Fibroblast of lung (primary cell): ENCODE measurements at regions not wholly inside any gene's neighbourhood (a gene's known extent, or its start where the extent isn't known, plus 50 kb on each side); places are given as distances from the start of the nearest gene placed in this dataset.
A peak's percentile ranks its signal among the peaks of the same experiment; 100 is the strongest.

Experiments
- DNase-seq, 2 donors: peaks; one replicate each; pipeline versions ENCODE4 v3.0.0 to v3.0.0-alpha.2; 2010; ENCODE audit warnings: low read depth in 2 of 2
- H2AFZ ChIP-seq: 2 replicates; pipeline ENCODE4 v1.5.1; 2012; ENCODE audit warnings: low read length, control low read depth, inconsistent platforms
- H3K27ac ChIP-seq: 2 replicates; pipeline ENCODE4 v1.5.1; 2011; ENCODE audit warnings: low read length, control low read depth; ENCODE audit not compliant: insufficient read depth
- H3K27me3 ChIP-seq: 2 replicates; pipeline ENCODE4 v1.5.1; 2011; ENCODE audit warnings: mild to moderate bottlenecking, low read length; ENCODE audit not compliant: control insufficient read depth, insufficient read depth
- H3K36me3 ChIP-seq: 2 replicates; pipeline ENCODE4 v1.5.1; 2011; ENCODE audit warnings: low read length; ENCODE audit not compliant: control insufficient read depth, insufficient read depth
- H3K4me1 ChIP-seq: 2 replicates; pipeline ENCODE4 v1.5.1; 2011; ENCODE audit warnings: low read length; ENCODE audit not compliant: control insufficient read depth, insufficient read depth; ENCODE audit errors: extremely low read depth
- H3K4me2 ChIP-seq: 2 replicates; pipeline ENCODE4 v1.5.1; 2011; ENCODE audit warnings: low read length, control low read depth; ENCODE audit not compliant: insufficient read depth; ENCODE audit errors: extremely low read depth
- H3K4me3 ChIP-seq, 4 experiments: fragments of 200-600 bp in 1 of 4; sonication (generic) in 1 of 4; replicated peaks in 1 of 4; 2 replicates each; pipeline ENCODE4 v1.5.1; 2011 to 2016; ENCODE audit warnings: low read length in 4 of 4, low read depth in 3 of 4, mild to moderate bottlenecking in 3 of 4, control low read depth in 2 of 4, inconsistent platforms in 1 of 4, mixed read lengths in 1 of 4; ENCODE audit not compliant: insufficient read depth in 1 of 4; ENCODE audit errors: control extremely low read depth in 1 of 4
- H3K79me2 ChIP-seq: 2 replicates; pipeline ENCODE4 v1.5.1; 2012; ENCODE audit warnings: mild to moderate bottlenecking, low read length, inconsistent platforms; ENCODE audit not compliant: control insufficient read depth, insufficient read depth
- H3K9ac ChIP-seq: 2 replicates; pipeline ENCODE4 v1.5.1; 2011; ENCODE audit warnings: mild to moderate bottlenecking, low read length, control low read depth; ENCODE audit not compliant: insufficient read depth
- H3K9me3 ChIP-seq: 2 replicates; pipeline ENCODE4 v1.5.1; 2012; ENCODE audit warnings: low read depth, low read length; ENCODE audit not compliant: control insufficient read depth, insufficient read depth
- H4K20me1 ChIP-seq: 2 replicates; pipeline ENCODE4 v1.5.1; 2011; ENCODE audit warnings: low read length; ENCODE audit not compliant: control insufficient read depth, insufficient read depth; ENCODE audit errors: extremely low read depth
- CTCF ChIP-seq, 2 donors: IDR thresholded peaks in 1 of 2; conservative IDR thresholded peaks in 1 of 2; 1 replicate in 1 of 2; 2 replicates in 1 of 2; pipeline ENCODE4 v1.5.1; 2011 to 2012; ENCODE audit warnings: low read length in 2 of 2, control low read depth in 1 of 2, inconsistent platforms in 1 of 2, low read depth in 1 of 2, mild to moderate bottlenecking in 1 of 2
- EZH2 ChIP-seq: IDR thresholded peaks from 2 replicates; pipeline ENCODE4 v1.5.1; 2012; ENCODE audit warnings: low read length, control low read depth, mild to moderate bottlenecking; ENCODE audit errors: missing control alignments

DNA sequence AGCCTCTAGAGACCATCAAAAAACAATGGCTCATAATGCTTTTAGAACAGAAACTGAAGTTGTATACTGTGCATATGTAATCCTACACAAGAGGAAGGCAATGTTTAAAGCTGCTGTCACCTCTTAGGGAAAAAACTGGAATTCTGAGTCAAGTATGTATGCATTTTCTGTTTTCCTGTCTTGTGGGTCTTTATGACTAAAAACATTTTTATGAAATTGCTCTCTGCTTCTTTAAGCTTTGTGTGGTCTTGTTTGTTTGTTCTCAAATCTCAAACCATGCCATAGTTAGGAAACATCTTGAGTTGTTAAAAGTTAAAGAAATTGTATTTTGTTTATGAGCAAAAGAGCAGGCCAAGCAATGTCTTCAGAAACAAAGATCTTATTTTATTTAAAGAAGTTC lies 80.9 kb upstream of the SOX2 start:
- Histone ChIP-seq H3K4me3 (no peak overlapping the region), H3K27ac (no peak overlapping the region), H3K36me3 (no peaks in the 10 kb centered on the region), H3K9ac (no peak overlapping the region), H4K20me1 (no peaks in the 10 kb centered on the region), H3K4me2 (no peak overlapping the region), H3K79me2 (no peaks in the 10 kb centered on the region), H3K4me1 (no peaks in the 10 kb centered on the region), H3K9me3 (no peaks in the 10 kb centered on the region), H3K27me3 (no peaks in the 10 kb centered on the region), H2AFZ (no peak overlapping the region)
- DNase-seq: peak in 1 of 2 donors; percentile 19
- no peak for TF ChIP-seq CTCF (conservative IDR thresholded peaks at IDR 0.05 in 1 of 2, IDR thresholded peaks at IDR 0.05 in 1 of 2; ENCODE audit: low read depth in 1 of 2, low read length in 2 of 2)

DNA sequence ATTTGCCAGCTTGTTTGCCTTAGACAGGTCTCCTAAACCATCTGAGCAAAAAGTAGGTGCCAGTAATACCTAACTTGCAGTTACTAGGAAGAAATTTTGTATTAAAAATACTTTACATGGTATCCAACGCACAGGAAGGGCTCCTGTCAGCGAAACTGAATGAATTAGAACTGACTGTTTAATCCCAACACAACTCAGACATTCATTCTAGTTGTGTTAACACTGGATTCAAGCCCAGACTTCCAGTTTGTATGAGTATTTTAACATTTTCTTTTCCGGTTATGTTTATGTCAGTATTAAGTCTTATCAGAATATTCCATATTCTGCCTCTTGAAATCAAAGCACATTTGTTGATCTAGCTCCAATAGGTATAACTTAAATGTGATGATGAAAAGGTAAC lies 82.0 kb upstream of the SOX2 start:
- Histone ChIP-seq H3K4me3 (no peak overlapping the region), H3K27me3 (no peaks in the 10 kb centered on the region), H3K79me2 (no peaks in the 10 kb centered on the region), H3K4me2 (no peak overlapping the region), H3K9me3 (no peaks in the 10 kb centered on the region), H3K27ac (no peak overlapping the region), H3K9ac (no peak overlapping the region), H3K36me3 (no peaks in the 10 kb centered on the region), H4K20me1 (no peaks in the 10 kb centered on the region), H3K4me1 (no peaks in the 10 kb centered on the region), H2AFZ (peak overlapping the region; percentile 1)
- no peak for TF ChIP-seq CTCF (conservative IDR thresholded peaks at IDR 0.05 in 1 of 2, IDR thresholded peaks at IDR 0.05 in 1 of 2; ENCODE audit: low read depth in 1 of 2, low read length in 2 of 2)
- TF ChIP-seq EZH2: no peak
- peak in 1 of 2 donors; percentile 32 for DNase-seq

GRCh38 chr3:181629029-181629428 lies 82.7 kb upstream of the SOX2 start:
- Histone ChIP-seq H4K20me1 (no peaks in the 10 kb centered on the region), H3K79me2 (no peaks in the 10 kb centered on the region), H3K36me3 (no peaks in the 10 kb centered on the region), H3K9ac (no peak overlapping the region), H3K4me3 (no peak overlapping the region), H3K4me2 (no peak overlapping the region), H2AFZ (peak overlapping the region; percentile 1), H3K27ac (no peak overlapping the region), H3K4me1 (no peaks in the 10 kb centered on the region), H3K27me3 (no peaks in the 10 kb centered on the region), H3K9me3 (no peaks in the 10 kb centered on the region)
- peak; percentile 50 to 60 for DNase-seq
- TF ChIP-seq CTCF (conservative IDR thresholded peaks at IDR 0.05 in 1 of 2, IDR thresholded peaks at IDR 0.05 in 1 of 2; ENCODE audit: low read depth in 1 of 2, low read length in 2 of 2): no peak
- TF ChIP-seq EZH2: no peak
